SK-N-SH (cell line): ENCODE measurements at regions not wholly inside any gene's neighbourhood (a gene's known extent, or its start where the extent isn't known, plus 50 kb on each side); places are given as distances from the start of the nearest gene placed in this dataset.

Experiments used
- CTCF ChIA-PET: fragments of 300-600, 350-600 bp; formaldehyde crosslinking; extraction: SDS; loops from one replicate; lab custom pipeline; 2021; lab: Yijun Ruan, JAX
- POLR2A ChIA-PET: fragments of 350-600 bp; sonication (Branson Sonifier 250); formaldehyde crosslinking; extraction: SDS; loops from one replicate; lab custom pipeline; 2020; ENCODE audit warnings: antibody characterized with exemption, inconsistent platforms; lab: Yijun Ruan, JAX
- DNase-seq: peaks from one replicate; pipeline ENCODE4 v3.0.0; 2012
- H2AFZ ChIP-seq: fragments of 200-600 bp; sonication (generic); 2 replicates; pipeline ENCODE4 v1.8.1; 2016; ENCODE audit warnings: antibody characterized with exemption, mild to moderate bottlenecking, low read depth
- H3F3A ChIP-seq: fragments of 200-600 bp; sonication (generic); replicated peaks from 2 replicates; pipeline ENCODE3; 2016; ENCODE audit warnings: antibody characterized with exemption, mild to moderate bottlenecking; ENCODE audit not compliant: insufficient read depth
- H3K27ac ChIP-seq, 2 experiments: fragments of 200-500 bp in 1 of 2; fragments of 200-600 bp in 1 of 2; sonication (Bioruptor generic) in 1 of 2; sonication (generic), shearing (Covaris generic) in 1 of 2; 2 replicates each; pipeline versions ENCODE4 v1.5.1 to v1.6.1; 2014 to 2016; ENCODE audit warnings: low read depth in 2 of 2, inconsistent platforms in 1 of 2, low read length in 1 of 2, mild to moderate bottlenecking in 1 of 2, mixed read lengths in 1 of 2
- H3K27me3 ChIP-seq: fragments of 200-600 bp; sonication (generic), shearing (Covaris generic); 2 replicates; pipeline ENCODE4 v1.6.1; 2016; ENCODE audit warnings: mixed run types; ENCODE audit not compliant: insufficient read depth
- H3K36me3 ChIP-seq, 2 experiments: fragments of 200-500 bp in 1 of 2; fragments of 200-600 bp in 1 of 2; sonication (Bioruptor generic) in 1 of 2; sonication (generic) in 1 of 2; replicated peaks in 1 of 2; 2 replicates each; pipeline versions ENCODE3 to v1.5.1; 2014 to 2016; ENCODE audit warnings: low read length in 1 of 2, mild to moderate bottlenecking in 1 of 2; ENCODE audit not compliant: insufficient read depth in 2 of 2, control insufficient read depth in 1 of 2
- H3K4me1 ChIP-seq, 2 experiments: fragments of 200-500 bp in 1 of 2; fragments of 200-600 bp in 1 of 2; sonication (Bioruptor generic) in 1 of 2; sonication (generic), shearing (Covaris generic) in 1 of 2; 2 replicates each; pipeline versions ENCODE4 v1.5.1 to v1.6.1; 2014 to 2016; ENCODE audit warnings: low read depth in 1 of 2, low read length in 1 of 2, mixed run types in 1 of 2; ENCODE audit not compliant: insufficient read depth in 2 of 2, control insufficient read depth in 1 of 2
- H3K4me2 ChIP-seq: fragments of 200-600 bp; sonication (generic), shearing (Covaris generic); 2 replicates; pipeline ENCODE4 v1.6.1; 2017; ENCODE audit warnings: mixed run types
- H3K4me3 ChIP-seq, 2 experiments: fragments of 200-500 bp in 1 of 2; fragments of 200-600 bp in 1 of 2; sonication (Bioruptor generic) in 1 of 2; sonication (generic), shearing (Covaris generic) in 1 of 2; 2 replicates each; pipeline versions ENCODE4 v1.5.1 to v1.8.1; 2014 to 2016; ENCODE audit warnings: low read depth in 2 of 2, inconsistent platforms in 1 of 2, low read length in 1 of 2, mild to moderate bottlenecking in 1 of 2, mixed read lengths in 1 of 2, moderate library complexity in 1 of 2
- H3K79me2 ChIP-seq: fragments of 200-600 bp; sonication (generic); 2 replicates; pipeline ENCODE4 v1.8.1; 2017; ENCODE audit warnings: mild to moderate bottlenecking; ENCODE audit not compliant: insufficient read depth
- H3K9ac ChIP-seq: fragments of 200-600 bp; sonication (generic); 2 replicates; pipeline ENCODE4 v1.6.1; 2017; ENCODE audit warnings: mixed run types
- H3K9me2 ChIP-seq: fragments of 200-600 bp; sonication (generic); 2 replicates; pipeline ENCODE4 v1.6.1; 2017; ENCODE audit warnings: mixed run types
- H3K9me3 ChIP-seq: fragments of 200-600 bp; sonication (generic); 2 replicates; pipeline ENCODE4 v1.6.1; 2017; ENCODE audit warnings: mixed run types, mild to moderate bottlenecking, moderate library complexity
- H4K20me1 ChIP-seq: fragments of 200-600 bp; sonication (generic); 2 replicates; pipeline ENCODE4 v1.6.1; 2017; ENCODE audit warnings: mild to moderate bottlenecking, mixed run types; ENCODE audit not compliant: insufficient read depth
- CHD2 ChIP-seq: fragments of 150-350 bp; IDR thresholded peaks from 2 replicates; pipeline ENCODE4 v1.6.1; 2018; ENCODE audit warnings: low read length; ENCODE audit not compliant: partially characterized antibody
- ELF1 ChIP-seq: IDR thresholded peaks from 2 replicates; pipeline ENCODE4 v1.4.0; 2012
- EP300 ChIP-seq, 2 experiments: IDR thresholded peaks; 2 replicates each; pipeline versions ENCODE4 v1.4.0 to v1.6.1; 2012; ENCODE audit warnings: borderline replicate concordance in 1 of 2, low read depth in 1 of 2, low read length in 1 of 2
- EZH2phosphoT487 ChIP-seq: fragments of 200-600 bp; sonication (generic); IDR thresholded peaks from 2 replicates; pipeline ENCODE4 v1.6.1; 2017; ENCODE audit warnings: low read depth, mixed run types, mild to moderate bottlenecking, antibody characterized with exemption, moderate library complexity, borderline replicate concordance
- FOXJ3 ChIP-seq: sonication (generic); formaldehyde crosslinking; IDR thresholded peaks from 2 replicates; pipeline ENCODE4 v1.5.1; 2020; ENCODE audit warnings: mild to moderate bottlenecking, missing genetic modification reagents
- FOXM1 ChIP-seq: IDR thresholded peaks from 2 replicates; pipeline ENCODE4 v1.4.0; 2012; ENCODE audit warnings: low read depth, mild to moderate bottlenecking
- GATA2 ChIP-seq: sonication (generic); formaldehyde crosslinking; IDR thresholded peaks from 2 replicates; pipeline ENCODE4 v1.5.0; 2020; ENCODE audit warnings: mild to moderate bottlenecking, missing genetic modification reagents
- JUND ChIP-seq: IDR thresholded peaks from 2 replicates; pipeline ENCODE4 v1.4.0; 2012
- MEF2A ChIP-seq: IDR thresholded peaks from 2 replicates; pipeline ENCODE4 v1.4.0; 2012; ENCODE audit warnings: low read depth, borderline replicate concordance
- NFIC ChIP-seq: IDR thresholded peaks from 2 replicates; pipeline ENCODE4 v1.4.0; 2012; ENCODE audit warnings: borderline replicate concordance
- NRF1 ChIP-seq: IDR thresholded peaks from 2 replicates; pipeline ENCODE4 v1.6.1; 2012; ENCODE audit warnings: low read depth, mild to moderate bottlenecking, low read length
- POLR2AphosphoS5 ChIP-seq: IDR thresholded peaks from 2 replicates; pipeline ENCODE4 v1.6.1; 2012; ENCODE audit warnings: low read depth, low read length
- RAD21 ChIP-seq: IDR thresholded peaks from 2 replicates; pipeline ENCODE4 v1.6.1; 2012; ENCODE audit warnings: mild to moderate bottlenecking, low read length
- SIN3A ChIP-seq: IDR thresholded peaks from 2 replicates; pipeline ENCODE4 v1.6.1; 2012; ENCODE audit warnings: low read depth, mild to moderate bottlenecking, low read length, moderate library complexity, borderline replicate concordance
- SMC3 ChIP-seq: IDR thresholded peaks from 2 replicates; pipeline ENCODE4 v1.6.1; 2012; ENCODE audit warnings: low read depth, low read length, improper control_type of control experiment
- TCF12 ChIP-seq: IDR thresholded peaks from 2 replicates; pipeline ENCODE4 v1.4.0; 2012
- YY1 ChIP-seq: IDR thresholded peaks from 2 replicates; pipeline ENCODE4 v1.4.0; 2012; ENCODE audit warnings: low read depth, mild to moderate bottlenecking
- WGBS: methylation state at CpG from one replicate; pipeline ENCODE4 v1.1.6; 2017; ENCODE audit warnings: low lambda C conversion rate; 5-methylcytosine and 5-hydroxymethylcytosine counted together
- TF ChIP-seq, protein P1 (sequence below): IDR thresholded peaks from 2 replicates; pipeline ENCODE4 v1.4.0; 2012; ENCODE audit warnings: low read depth
- TF ChIP-seq, protein P2 (sequence below): fragments of 150-350 bp; IDR thresholded peaks from 2 replicates; pipeline ENCODE4 v1.6.1; 2016; ENCODE audit warnings: mild to moderate bottlenecking, low read depth, low read length

DNA sequence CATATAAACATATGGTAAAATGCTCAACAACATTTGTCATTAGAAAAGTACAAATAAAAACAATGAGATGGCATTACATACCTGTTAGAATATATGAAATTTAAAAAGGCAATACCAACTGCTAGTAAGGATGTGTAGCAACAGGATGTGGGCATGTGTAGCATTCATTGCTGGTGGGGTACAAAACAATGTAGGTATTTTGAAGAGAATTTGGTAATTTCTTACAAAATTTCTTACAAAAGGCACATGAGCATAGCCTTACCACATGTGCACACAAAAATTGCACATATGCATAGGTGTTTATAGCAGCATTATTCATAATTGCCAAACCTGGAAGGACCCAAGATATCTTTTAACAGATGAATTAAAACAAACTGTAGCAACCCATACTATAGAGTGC lies 1355.1 kb upstream of the CITED2 start (continued):
- TF ChIP-seq YY1 (no peak), RAD21 (no peak), FOXM1 (no peak), SIN3A (no peak), EP300 (IDR thresholded peaks at IDR 0.05; ENCODE audit: borderline replicate concordance in 1 of 2, low read depth in 1 of 2, low read length in 1 of 2) (no peak), CHD2 (no peak), POLR2AphosphoS5 (no peak), NRF1 (no peak), GATA2 (CRISPR knock-in tag) (no peak), EZH2phosphoT487 (no peak)
- TF ChIP-seq, protein P1, sequence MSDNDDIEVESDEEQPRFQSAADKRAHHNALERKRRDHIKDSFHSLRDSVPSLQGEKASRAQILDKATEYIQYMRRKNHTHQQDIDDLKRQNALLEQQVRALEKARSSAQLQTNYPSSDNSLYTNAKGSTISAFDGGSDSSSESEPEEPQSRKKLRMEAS, result no peak
- TF ChIP-seq, protein P2, sequence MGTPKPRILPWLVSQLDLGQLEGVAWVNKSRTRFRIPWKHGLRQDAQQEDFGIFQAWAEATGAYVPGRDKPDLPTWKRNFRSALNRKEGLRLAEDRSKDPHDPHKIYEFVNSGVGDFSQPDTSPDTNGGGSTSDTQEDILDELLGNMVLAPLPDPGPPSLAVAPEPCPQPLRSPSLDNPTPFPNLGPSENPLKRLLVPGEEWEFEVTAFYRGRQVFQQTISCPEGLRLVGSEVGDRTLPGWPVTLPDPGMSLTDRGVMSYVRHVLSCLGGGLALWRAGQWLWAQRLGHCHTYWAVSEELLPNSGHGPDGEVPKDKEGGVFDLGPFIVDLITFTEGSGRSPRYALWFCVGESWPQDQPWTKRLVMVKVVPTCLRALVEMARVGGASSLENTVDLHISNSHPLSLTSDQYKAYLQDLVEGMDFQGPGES, result no peak

DNA sequence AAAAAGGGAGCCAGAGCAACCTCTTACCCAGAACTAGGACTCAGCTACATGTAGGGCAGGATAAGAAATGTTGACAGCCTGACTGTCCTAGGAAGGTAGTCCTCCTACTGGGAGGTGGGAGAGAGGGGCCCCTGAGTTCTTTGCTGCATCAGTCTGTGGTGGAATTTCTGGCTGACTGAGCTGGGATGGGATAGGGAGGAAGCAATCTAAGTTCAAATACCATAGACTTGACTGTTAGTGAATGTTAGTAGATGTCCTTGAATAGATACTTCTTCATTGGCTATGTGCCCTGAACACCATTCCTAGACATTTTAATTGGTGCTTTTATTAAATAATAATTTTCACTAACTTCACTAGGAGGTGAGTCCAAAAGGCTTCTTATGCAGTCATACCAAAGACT lies 1343.6 kb upstream of the CITED2 start:
- Histone ChIP-seq H3K9me2 (no peaks in the 10 kb centered on the region), H3K79me2 (no peaks in the 10 kb centered on the region), H3K27ac (no peak overlapping the region), H3K36me3 (peaks cover 0 to 18% of the 10 kb centered on the region in 2 experiments), H3F3A (no peaks in the 10 kb centered on the region), H3K4me1 (no peaks in the 10 kb centered on the region), H3K27me3 (no peaks in the 10 kb centered on the region), H4K20me1 (no peaks in the 10 kb centered on the region), H3K4me2 (no peak overlapping the region), H2AFZ (no peak overlapping the region), H3K4me3 (no peak overlapping the region), H3K9me3 (peaks cover 11% of the 10 kb centered on the region; the same call in 1 of the 2 replicates), H3K9ac (no peak overlapping the region)
- POLR2A ChIA-PET, result no interaction called here
- no peak for DNase-seq
- TF ChIP-seq EZH2phosphoT487 (no peak), RAD21 (no peak), MEF2A (no peak), EP300 (IDR thresholded peaks at IDR 0.05; ENCODE audit: borderline replicate concordance in 1 of 2, low read depth in 1 of 2, low read length in 1 of 2) (no peak), POLR2AphosphoS5 (no peak)
- CTCF ChIA-PET, result no interaction called here

DNA sequence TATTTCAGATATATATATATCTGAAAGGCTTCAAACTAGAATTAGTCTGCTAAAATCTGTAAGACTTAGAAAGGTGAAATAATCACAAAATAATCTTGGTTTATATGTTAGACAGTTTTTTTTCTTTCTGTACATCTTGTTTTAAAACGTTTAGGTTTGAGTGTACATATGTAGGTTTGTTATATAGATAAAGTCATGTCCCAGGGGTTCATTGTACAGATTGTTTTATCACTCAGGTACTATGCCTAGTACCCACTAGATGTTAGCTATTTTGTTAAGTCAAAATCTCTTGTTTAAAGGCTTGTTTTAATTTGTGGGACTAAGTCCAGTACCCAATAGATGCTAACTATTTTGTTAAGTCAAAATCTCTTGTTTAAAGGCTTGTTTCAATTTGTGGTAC lies 1339.0 kb upstream of the CITED2 start:
- POLR2A ChIA-PET, result no interaction called here
- Histone ChIP-seq H3K79me2 (no peaks in the 10 kb centered on the region), H3K9ac (no peak overlapping the region), H3K4me2 (no peak overlapping the region), H3K27ac (no peak overlapping the region)
- TF ChIP-seq SMC3 (no peak), NFIC (no peak), FOXJ3 (CRISPR knock-in tag) (no peak), TCF12 (no peak), ELF1 (no peak), JUND (no peak)
- TF ChIP-seq, all 33 proteins: peak for 0
- no peaks in the 10 kb centered on the region; the same call in 1 of the 2 replicates for H3K9me2 ChIP-seq
- no peaks in the 10 kb centered on the region for H4K20me1 ChIP-seq
- peaks cover 0 to 14% of the 10 kb centered on the region in 2 experiments for H3K36me3 ChIP-seq
- H3K4me3 ChIP-seq, result no peak overlapping the region
- H3K9me3 ChIP-seq, result peaks cover 11% of the 10 kb centered on the region; the same call in 1 of the 2 replicates
- CTCF ChIA-PET, result no interaction called here
- H3F3A ChIP-seq, result peaks cover 15% of the 10 kb centered on the region
- H3K4me1 ChIP-seq, result no peaks in the 10 kb centered on the region
- WGBS, result 10% methylated on average over 1 of the region's 1 CpG
- no peak for DNase-seq
- no peak overlapping the region for H2AFZ ChIP-seq
- H3K27me3 ChIP-seq, result no peaks in the 10 kb centered on the region
